ENCODE measurements at regions not wholly inside any gene's neighbourhood (a gene's known extent, or its start where the extent isn't known, plus 50 kb on each side); places are given as distances from the start of the nearest gene placed in this dataset.

DNA sequence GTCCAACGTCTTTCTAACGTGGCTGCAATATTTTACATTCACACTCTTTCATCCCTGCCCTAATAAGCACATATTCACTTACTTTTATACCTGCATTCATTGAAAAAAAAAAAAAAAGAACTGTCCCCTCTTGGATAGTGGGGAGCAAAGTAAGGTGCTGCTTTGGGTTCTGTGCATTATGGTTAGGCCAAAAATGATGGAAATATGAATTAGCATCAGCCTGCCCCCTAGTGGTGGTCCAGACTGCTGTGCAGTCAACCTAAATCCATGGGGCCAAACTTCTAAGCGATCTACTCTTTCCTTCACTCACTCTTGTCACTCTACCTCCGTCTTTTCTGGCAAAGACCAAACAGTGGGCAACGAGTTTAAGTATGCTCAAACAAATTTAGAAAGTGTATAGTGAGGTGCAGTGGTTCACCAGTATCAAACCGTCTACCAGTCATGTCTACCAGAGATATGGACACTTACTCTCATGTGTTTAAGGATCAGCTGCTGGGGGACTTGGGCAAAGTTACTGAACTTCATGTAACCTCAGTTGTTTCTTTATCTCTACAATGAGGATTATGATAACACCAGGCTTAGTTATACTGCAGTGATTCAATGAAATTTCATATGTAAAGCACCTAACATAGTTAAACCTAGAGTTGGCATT, 61.5 kb upstream of the GRM7 start:
- ChIA-PET POLR2A (interaction anchor here (0.6 kb wide), 1 partner anchor 1412 kb away, joined by 4 read pairs; no protein-coding TSS in a partner anchor), CTCF (ENCODE audit: low intra/inter-chr PET ratio) (interaction anchor here (0.5 to 1.4 kb wide), 4 partner anchors 327 to 1494 kb away, joined by 3 read pairs; no protein-coding TSS in a partner anchor)
- H3K9me1 ChIP-seq (ENCODE audit: control insufficient read depth, insufficient read depth, low read length) = no peaks in the 10 kb centered on the region
- no peak overlapping the region for H3K4me2 ChIP-seq (ENCODE audit: insufficient read depth, low read length)
- FAIRE-seq (peak; percentile 77), ATAC-seq (peak; percentile 97), DNase-seq (ENCODE audit: extremely low read depth in 1 of 4, low spot score in 3 of 4) (peak; percentile 57 to 75 (median 62))
- in situ Hi-C loops (cut with MboI) = loop anchor here (25.0 kb wide), 1 partner anchor 1487 kb away; no protein-coding TSS in a partner anchor
- WGBS (ENCODE audit: insufficient coverage, low coverage, missing lambda C conversion rate) = 4% methylated on average over 6 of the region's 6 CpGs
- no peaks in the 10 kb centered on the region for H3K27me3 ChIP-seq (ENCODE audit: control insufficient read depth in 2 of 2, insufficient read depth in 2 of 2, low read length in 2 of 2)
- no peaks in the 10 kb centered on the region for H4K20me1 ChIP-seq (replicated peaks; ENCODE audit: control insufficient read depth, insufficient read depth, low read length)
- no peaks in the 10 kb centered on the region for H3K9me3 ChIP-seq (replicated peaks; ENCODE audit: control insufficient read depth, insufficient read depth, low read depth, low read length)
- H3K36me3 ChIP-seq (ENCODE audit: control insufficient read depth, insufficient read depth, low read length) = no peaks in the 10 kb centered on the region
- BruUV-seq (replicated peaks) = no TSS peak
- no peak overlapping the region for H2AFZ ChIP-seq (ENCODE audit: low read depth, low read length)
- intact Hi-C loops (cut with micrococcal nuclease) = loop anchor here (1.0 to 10.0 kb wide), 6 partner anchors 345 to 1618 kb away; no protein-coding TSS in a partner anchor
- no peaks in the 10 kb centered on the region for H3K4me1 ChIP-seq (replicated peaks in 1 of 2; ENCODE audit: control insufficient read depth in 2 of 2, insufficient read depth in 2 of 2, low read length in 2 of 2)
- no peak overlapping the region for H3K27ac ChIP-seq (ENCODE audit: extremely low read depth, low read depth, low read length)
- no peak overlapping the region for H3K4me3 ChIP-seq
- no peaks in the 10 kb centered on the region for H3K79me2 ChIP-seq (ENCODE audit: control insufficient read depth, insufficient read depth, low read length)
- no peak overlapping the region for H3K9ac ChIP-seq (ENCODE audit: insufficient read depth in 1 of 2, low read depth in 2 of 2, low read length in 2 of 2)
- TF ChIP-seq DEAF1 (CRISPR knock-in tag; IDR thresholded peaks at IDR 0.05) (peak; percentile 71), KLF16 (IDR thresholded peaks at IDR 0.05) (0 out of 2 replicates have a peak, but pooled peaks have one; percentile 12), SMC3 (conservative IDR thresholded peaks at IDR 0.05; ENCODE audit: insufficient read depth, low read depth, low read length) (peak; percentile 85), RAD21 (CRISPR knock-in tag; conservative IDR thresholded peaks at IDR 0.05 in 1 of 2, IDR thresholded peaks at IDR 0.05 in 1 of 2) (peak; percentile 68 to 84)
- TF ChIP-seq, protein P1, sequence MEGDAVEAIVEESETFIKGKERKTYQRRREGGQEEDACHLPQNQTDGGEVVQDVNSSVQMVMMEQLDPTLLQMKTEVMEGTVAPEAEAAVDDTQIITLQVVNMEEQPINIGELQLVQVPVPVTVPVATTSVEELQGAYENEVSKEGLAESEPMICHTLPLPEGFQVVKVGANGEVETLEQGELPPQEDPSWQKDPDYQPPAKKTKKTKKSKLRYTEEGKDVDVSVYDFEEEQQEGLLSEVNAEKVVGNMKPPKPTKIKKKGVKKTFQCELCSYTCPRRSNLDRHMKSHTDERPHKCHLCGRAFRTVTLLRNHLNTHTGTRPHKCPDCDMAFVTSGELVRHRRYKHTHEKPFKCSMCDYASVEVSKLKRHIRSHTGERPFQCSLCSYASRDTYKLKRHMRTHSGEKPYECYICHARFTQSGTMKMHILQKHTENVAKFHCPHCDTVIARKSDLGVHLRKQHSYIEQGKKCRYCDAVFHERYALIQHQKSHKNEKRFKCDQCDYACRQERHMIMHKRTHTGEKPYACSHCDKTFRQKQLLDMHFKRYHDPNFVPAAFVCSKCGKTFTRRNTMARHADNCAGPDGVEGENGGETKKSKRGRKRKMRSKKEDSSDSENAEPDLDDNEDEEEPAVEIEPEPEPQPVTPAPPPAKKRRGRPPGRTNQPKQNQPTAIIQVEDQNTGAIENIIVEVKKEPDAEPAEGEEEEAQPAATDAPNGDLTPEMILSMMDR (IDR thresholded peaks at IDR 0.05 in 2 of 3, conservative IDR thresholded peaks at IDR 0.05 in 1 of 3; ENCODE audit: insufficient read depth in 2 of 3, low read depth in 1 of 3, low read length in 3 of 3) = peak; percentile 69 to 90 (median 84)
- TF ChIP-seq, protein P2, sequence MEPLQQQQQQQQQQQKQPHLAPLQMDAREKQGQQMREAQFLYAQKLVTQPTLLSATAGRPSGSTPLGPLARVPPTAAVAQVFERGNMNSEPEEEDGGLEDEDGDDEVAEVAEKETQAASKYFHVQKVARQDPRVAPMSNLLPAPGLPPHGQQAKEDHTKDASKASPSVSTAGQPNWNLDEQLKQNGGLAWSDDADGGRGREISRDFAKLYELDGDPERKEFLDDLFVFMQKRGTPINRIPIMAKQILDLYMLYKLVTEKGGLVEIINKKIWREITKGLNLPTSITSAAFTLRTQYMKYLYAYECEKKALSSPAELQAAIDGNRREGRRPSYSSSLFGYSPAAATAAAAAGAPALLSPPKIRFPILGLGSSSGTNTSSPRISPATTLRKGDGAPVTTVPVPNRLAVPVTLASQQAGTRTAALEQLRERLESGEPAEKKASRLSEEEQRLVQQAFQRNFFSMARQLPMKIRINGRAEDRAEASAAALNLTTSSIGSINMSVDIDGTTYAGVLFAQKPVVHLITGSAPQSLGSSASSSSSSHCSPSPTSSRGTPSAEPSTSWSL (CRISPR knock-in tag; IDR thresholded peaks at IDR 0.05; ENCODE audit: borderline replicate concordance) = no peak
- TF ChIP-seq, protein P3, sequence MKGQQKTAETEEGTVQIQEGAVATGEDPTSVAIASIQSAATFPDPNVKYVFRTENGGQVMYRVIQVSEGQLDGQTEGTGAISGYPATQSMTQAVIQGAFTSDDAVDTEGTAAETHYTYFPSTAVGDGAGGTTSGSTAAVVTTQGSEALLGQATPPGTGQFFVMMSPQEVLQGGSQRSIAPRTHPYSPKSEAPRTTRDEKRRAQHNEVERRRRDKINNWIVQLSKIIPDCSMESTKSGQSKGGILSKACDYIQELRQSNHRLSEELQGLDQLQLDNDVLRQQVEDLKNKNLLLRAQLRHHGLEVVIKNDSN (CRISPR knock-in tag; IDR thresholded peaks at IDR 0.05) = no peak
